ENCODE measurements at regions not wholly inside any gene's neighbourhood (a gene's known extent, or its start where the extent isn't known, plus 50 kb on each side); places are given as distances from the start of the nearest gene placed in this dataset.
"Not testable (repeated sequence)": the region's sequence is repeated elsewhere in the genome, so short reads cannot be mapped to it uniquely, and the experiment has no call there.

DNA sequence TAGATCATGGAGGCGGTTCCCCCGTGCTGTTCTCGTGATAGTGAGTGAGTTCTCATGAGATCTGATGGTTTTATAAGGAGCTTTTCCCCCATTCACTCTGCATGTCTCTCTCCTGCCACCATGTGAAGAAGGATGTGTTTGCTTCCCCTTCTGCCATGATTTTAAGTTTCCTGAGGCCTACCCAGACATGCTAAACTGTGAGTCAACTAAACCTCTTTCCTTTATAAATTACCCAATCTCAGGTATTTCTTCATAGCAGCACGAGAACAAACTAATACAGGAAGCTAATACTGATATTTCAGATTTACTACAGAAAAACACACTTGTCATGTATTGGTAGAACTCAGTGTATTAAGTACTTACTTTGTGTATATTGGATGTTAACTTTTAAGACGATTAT, 140.2 kb downstream of the MRPL39 start:
- not testable (repeated sequence) for TF ChIP-seq POLR2A (IDR thresholded peaks at IDR 0.05; ENCODE audit: low read depth, low read length); PAX5 (IDR thresholded peaks at IDR 0.05; ENCODE audit: insufficient read depth, low read length, severe bottlenecking); SPI1 (IDR thresholded peaks at IDR 0.05; ENCODE audit: low read depth, low read length); POLR2AphosphoS5 (IDR thresholded peaks at IDR 0.05; ENCODE audit: low read depth, low read length); TAF1 (IDR thresholded peaks at IDR 0.05; ENCODE audit: low read depth, low read length); POU2F2 (IDR thresholded peaks at IDR 0.05; ENCODE audit: low read depth, low read length)
